ENCODE measurements at regions not wholly inside any gene's neighbourhood (a gene's known extent, or its start where the extent isn't known, plus 50 kb on each side); places are given as distances from the start of the nearest gene placed in this dataset.

- Histone ChIP-seq H3K9me3 (no peaks in the 10 kb centered on the region), H3K36me3 (no peaks in the 10 kb centered on the region), H3K27ac (no peak overlapping the region), H3K4me1 (no peaks in the 10 kb centered on the region), H3K4me3 (no peak overlapping the region), H3K27me3 (ENCODE audit: low read depth) (no peaks in the 10 kb centered on the region)
- ATAC-seq (no peak), DNase-seq (no peak)
- TF ChIP-seq, protein P1, sequence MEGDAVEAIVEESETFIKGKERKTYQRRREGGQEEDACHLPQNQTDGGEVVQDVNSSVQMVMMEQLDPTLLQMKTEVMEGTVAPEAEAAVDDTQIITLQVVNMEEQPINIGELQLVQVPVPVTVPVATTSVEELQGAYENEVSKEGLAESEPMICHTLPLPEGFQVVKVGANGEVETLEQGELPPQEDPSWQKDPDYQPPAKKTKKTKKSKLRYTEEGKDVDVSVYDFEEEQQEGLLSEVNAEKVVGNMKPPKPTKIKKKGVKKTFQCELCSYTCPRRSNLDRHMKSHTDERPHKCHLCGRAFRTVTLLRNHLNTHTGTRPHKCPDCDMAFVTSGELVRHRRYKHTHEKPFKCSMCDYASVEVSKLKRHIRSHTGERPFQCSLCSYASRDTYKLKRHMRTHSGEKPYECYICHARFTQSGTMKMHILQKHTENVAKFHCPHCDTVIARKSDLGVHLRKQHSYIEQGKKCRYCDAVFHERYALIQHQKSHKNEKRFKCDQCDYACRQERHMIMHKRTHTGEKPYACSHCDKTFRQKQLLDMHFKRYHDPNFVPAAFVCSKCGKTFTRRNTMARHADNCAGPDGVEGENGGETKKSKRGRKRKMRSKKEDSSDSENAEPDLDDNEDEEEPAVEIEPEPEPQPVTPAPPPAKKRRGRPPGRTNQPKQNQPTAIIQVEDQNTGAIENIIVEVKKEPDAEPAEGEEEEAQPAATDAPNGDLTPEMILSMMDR (IDR thresholded peaks at IDR 0.05): no peak
- intact Hi-C loops (cut with DNase I): no loop called here
Measured at GRCh38 chr6:91669871-91670268, 1083.0 kb upstream of the MAP3K7 start.

GRCh38 chr6:91669154-91669870 lies 1082.4 kb upstream of the MAP3K7 start:
- DNase-seq: no peak

DNA sequence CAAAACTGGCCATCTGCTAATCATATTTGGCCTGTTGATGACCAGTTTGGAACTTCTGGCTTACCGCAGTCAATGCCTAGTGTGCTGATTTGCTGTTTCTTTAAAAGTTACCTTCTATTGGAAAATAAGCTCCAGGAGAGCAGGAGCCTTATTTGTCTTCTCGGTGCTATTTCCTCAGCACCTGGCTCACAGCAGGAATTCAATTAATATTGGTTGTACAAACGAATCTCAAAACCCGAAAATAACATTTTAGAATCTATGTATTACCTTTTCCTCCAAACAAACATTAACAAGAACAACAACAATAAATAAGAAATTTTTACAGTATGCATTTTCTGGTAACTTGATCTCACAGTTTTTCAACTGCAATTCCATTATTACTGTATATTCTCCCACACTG lies 1080.7 kb upstream of the MAP3K7 start:
- Histone ChIP-seq H3K27me3 (ENCODE audit: low read depth) (no peaks in the 10 kb centered on the region), H3K27ac (no peak overlapping the region), H3K4me3 (no peak overlapping the region), H3K36me3 (no peaks in the 10 kb centered on the region), H3K4me1 (no peaks in the 10 kb centered on the region), H3K9me3 (no peaks in the 10 kb centered on the region)
- TF ChIP-seq, protein P1 (IDR thresholded peaks at IDR 0.05): no peak
- no peak for DNase-seq
- intact Hi-C loops (cut with DNase I): no loop called here
- no peak for ATAC-seq

More at GRCh38 chr6:91669154-91669870, 1082.4 kb upstream of the MAP3K7 start:
- no peaks in the 10 kb centered on the region for H3K27me3 ChIP-seq (ENCODE audit: low read depth)
- no peak for ATAC-seq
- intact Hi-C loops (cut with DNase I): no loop called here
- TF ChIP-seq, protein P1 (IDR thresholded peaks at IDR 0.05): no peak
- no peaks in the 10 kb centered on the region for H3K36me3 ChIP-seq
- H3K4me1 ChIP-seq: no peaks in the 10 kb centered on the region
- H3K9me3 ChIP-seq: no peaks in the 10 kb centered on the region
- no peak overlapping the region for H3K27ac ChIP-seq
- no peak overlapping the region for H3K4me3 ChIP-seq

DNA sequence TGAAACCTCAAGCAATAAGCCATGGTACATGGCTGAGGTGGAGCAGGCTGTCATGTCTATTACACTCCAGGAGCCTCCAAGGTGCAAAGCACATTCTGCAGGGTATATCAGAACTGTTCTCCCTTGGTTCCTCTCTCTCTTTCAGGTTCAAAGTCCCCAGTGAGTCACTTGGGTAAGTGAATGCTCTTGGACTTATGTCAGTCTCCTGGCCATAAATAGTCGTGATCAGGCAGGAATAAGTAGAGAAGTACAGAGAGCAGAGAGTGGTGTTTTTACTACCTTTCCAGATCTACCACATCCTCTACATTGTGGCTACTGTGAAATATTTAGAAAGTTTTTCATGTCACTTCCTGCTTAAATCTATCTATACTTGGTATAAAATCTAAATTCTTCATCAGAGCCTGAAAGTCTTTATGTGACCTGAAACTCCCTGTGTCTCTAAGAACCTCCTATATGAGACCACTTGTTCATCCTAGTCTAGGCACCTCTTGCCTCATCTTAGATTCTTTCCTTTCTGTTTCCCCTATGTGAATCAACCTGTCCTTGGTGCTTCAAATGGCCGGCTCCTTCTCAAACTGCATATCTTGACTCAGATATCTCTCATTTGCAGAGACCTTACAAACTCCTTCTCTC lies 1077.6 kb upstream of the MAP3K7 start:
- no peaks in the 10 kb centered on the region for H3K27me3 ChIP-seq (ENCODE audit: low read depth)
- no peak overlapping the region for H3K27ac ChIP-seq
- intact Hi-C loops (cut with DNase I): no loop called here
- no peak for ATAC-seq
- no peaks in the 10 kb centered on the region for H3K9me3 ChIP-seq
- no peaks in the 10 kb centered on the region for H3K4me1 ChIP-seq
- H3K4me3 ChIP-seq: no peak overlapping the region
- TF ChIP-seq, protein P1 (IDR thresholded peaks at IDR 0.05): no peak
- H3K36me3 ChIP-seq: no peaks in the 10 kb centered on the region
- no peak for DNase-seq

- Histone ChIP-seq H3K4me3 (no peak overlapping the region), H3K27ac (no peak overlapping the region), H3K4me1 (no peaks in the 10 kb centered on the region), H3K27me3 (ENCODE audit: low read depth) (no peaks in the 10 kb centered on the region), H3K9me3 (no peaks in the 10 kb centered on the region), H3K36me3 (no peaks in the 10 kb centered on the region)
- DNase-seq: no peak
- TF ChIP-seq, protein P1 (IDR thresholded peaks at IDR 0.05): no peak
- intact Hi-C loops (cut with DNase I): no loop called here
- ATAC-seq: no peak
Measured at GRCh38 chr6:91660893-91661292, 1074.0 kb upstream of the MAP3K7 start.

Measured in lower lobe of right lung (tissue), 2 donors.